ENCODE measurements at regions not wholly inside any gene's neighbourhood (a gene's known extent, or its start where the extent isn't known, plus 50 kb on each side); places are given as distances from the start of the nearest gene placed in this dataset.

DNA sequence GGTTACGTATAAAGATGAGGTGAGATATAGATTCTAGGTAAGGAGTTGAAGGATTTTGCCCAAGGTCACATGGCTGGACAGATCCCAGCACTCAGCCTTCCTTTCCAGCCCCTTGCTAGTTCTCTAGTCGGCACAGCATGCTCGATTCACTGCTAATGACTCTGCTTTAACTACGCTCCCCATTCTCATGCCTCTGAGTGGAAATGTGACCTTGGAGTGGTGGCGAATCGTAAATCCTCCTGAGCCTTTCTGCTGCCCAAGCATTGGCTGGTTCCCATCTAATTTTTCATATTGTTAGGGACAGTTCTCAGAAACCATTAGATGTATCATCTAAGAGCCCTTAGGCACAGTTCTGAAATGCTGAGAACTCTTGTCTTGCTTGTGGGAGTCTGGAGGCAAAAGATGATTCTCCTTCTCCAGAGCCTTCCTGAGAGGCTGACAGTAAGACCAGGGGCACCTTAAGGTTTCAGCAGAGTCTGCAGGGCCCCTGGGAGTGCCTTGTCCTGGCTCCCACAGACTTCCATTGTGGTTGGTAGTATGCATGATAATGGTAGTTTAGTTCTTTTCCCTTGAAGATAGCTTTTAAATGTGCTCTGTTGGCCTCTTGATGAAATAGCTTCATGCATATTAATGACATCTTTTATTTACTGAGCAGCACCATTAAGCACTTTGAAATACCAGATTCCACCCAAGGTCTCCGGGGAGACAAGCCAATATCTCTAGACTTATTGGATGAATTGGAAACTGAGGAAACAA lies 377.8 kb upstream of the SLC14A2 start:
- no peak for DNase-seq (ENCODE audit: low spot score)
- TF ChIP-seq, protein P1, sequence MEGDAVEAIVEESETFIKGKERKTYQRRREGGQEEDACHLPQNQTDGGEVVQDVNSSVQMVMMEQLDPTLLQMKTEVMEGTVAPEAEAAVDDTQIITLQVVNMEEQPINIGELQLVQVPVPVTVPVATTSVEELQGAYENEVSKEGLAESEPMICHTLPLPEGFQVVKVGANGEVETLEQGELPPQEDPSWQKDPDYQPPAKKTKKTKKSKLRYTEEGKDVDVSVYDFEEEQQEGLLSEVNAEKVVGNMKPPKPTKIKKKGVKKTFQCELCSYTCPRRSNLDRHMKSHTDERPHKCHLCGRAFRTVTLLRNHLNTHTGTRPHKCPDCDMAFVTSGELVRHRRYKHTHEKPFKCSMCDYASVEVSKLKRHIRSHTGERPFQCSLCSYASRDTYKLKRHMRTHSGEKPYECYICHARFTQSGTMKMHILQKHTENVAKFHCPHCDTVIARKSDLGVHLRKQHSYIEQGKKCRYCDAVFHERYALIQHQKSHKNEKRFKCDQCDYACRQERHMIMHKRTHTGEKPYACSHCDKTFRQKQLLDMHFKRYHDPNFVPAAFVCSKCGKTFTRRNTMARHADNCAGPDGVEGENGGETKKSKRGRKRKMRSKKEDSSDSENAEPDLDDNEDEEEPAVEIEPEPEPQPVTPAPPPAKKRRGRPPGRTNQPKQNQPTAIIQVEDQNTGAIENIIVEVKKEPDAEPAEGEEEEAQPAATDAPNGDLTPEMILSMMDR (IDR thresholded peaks at IDR 0.05; ENCODE audit: extremely low read depth, insufficient read depth, missing control alignments) = no peak
- in situ Hi-C loops (cut with MboI; ENCODE audit: low pct_unique_long_range_greater_than_20kb, low sequenced_read_pairs, unreplicated experiment) = no loop called here

DNA sequence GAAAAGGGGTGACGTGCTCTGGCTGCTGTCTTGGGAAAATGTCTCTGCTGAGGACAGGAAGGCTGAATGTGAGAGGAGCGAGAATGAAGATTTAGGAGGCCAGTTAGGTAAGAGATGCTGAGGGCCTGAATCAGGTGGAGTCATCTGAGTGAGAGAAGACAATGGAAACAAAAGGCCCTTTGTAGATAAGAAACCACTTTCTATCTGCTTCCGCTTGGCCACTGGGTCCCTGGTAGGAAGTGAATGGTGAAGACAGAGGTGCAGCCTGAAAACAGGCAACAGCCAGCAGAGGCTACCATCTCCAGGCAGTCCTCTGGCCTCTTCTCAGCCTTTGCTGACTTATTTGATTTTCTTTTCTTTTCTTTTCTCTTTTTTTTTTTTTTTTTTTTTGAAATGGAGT lies 374.0 kb upstream of the SLC14A2 start:
- in situ Hi-C loops (cut with MboI; ENCODE audit: low pct_unique_long_range_greater_than_20kb, low sequenced_read_pairs, unreplicated experiment) = no loop called here
- no peak for DNase-seq (ENCODE audit: low spot score)
- TF ChIP-seq, protein P1 (IDR thresholded peaks at IDR 0.05; ENCODE audit: extremely low read depth, insufficient read depth, missing control alignments) = no peak

DNA sequence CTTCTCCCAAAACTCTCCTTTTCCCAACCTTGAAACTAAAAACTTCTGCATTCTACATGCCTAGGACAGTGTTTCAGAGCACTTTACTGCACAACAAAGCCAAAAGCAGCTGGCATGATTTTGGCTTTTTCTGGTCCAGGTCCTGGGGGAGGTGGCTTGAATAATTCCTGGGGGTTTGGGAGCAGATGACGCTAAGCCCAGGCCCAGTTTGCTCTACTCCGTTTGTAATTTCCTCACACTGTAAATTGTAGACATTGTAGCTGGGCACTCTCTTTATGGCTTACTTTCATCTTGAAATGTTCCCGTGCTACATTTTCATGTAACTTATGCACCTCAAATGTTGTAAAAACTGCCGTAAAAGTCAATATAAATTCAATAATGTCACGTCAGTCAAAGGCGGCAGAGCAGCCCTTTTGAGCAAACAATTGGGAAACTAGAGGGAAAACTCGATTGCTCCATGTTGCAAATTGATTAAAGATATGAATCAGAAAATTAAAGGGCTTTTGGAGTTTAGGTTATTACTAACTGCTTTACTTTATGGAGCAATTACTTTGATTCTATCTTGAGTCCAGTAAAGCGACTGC lies 373.2 kb upstream of the SLC14A2 start:
- TF ChIP-seq, protein P1 (IDR thresholded peaks at IDR 0.05; ENCODE audit: extremely low read depth, insufficient read depth, missing control alignments) = no peak
- in situ Hi-C loops (cut with MboI; ENCODE audit: low pct_unique_long_range_greater_than_20kb, low sequenced_read_pairs, unreplicated experiment) = no loop called here
- no peak for DNase-seq (ENCODE audit: low spot score)

DNA sequence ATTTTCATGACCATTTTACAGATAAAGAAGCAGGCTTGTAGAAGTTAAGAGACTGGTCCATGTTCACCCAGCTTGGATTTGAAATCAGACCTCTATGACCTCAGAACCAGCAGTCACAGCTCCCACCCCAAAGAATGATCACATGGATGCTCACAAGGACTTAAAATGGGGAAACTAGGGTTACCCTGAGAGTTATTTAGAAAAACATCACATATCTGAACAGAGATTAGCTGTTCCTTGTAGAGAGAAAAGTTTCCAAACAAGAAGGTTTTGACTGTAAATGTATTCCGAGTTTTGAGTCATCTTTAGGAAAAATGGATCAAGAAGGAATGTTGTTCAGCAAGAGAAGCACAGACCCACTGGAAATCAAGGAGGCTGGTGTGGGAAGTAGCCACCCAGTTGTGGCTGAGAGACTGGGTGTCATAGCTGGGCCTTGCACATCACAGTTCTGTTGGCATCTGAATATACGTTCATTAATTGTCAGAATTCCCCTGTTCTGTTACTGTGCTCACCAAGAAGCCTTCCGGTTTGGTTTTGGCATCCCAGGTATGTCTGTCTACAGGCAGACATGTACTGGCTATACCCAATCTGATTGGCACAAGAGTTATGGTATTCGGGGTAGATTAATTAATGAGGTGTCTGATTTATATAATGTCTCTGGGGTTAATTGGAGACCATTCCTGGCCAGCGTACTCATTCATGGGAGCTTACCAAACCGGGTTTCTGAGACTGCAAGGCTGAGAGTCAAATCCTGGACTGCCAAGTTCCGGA lies 371.8 kb upstream of the SLC14A2 start:
- in situ Hi-C loops (cut with MboI; ENCODE audit: low pct_unique_long_range_greater_than_20kb, low sequenced_read_pairs, unreplicated experiment) = no loop called here
- TF ChIP-seq, protein P1 (IDR thresholded peaks at IDR 0.05; ENCODE audit: extremely low read depth, insufficient read depth, missing control alignments) = no peak
- DNase-seq (ENCODE audit: low spot score) = no peak

DNA sequence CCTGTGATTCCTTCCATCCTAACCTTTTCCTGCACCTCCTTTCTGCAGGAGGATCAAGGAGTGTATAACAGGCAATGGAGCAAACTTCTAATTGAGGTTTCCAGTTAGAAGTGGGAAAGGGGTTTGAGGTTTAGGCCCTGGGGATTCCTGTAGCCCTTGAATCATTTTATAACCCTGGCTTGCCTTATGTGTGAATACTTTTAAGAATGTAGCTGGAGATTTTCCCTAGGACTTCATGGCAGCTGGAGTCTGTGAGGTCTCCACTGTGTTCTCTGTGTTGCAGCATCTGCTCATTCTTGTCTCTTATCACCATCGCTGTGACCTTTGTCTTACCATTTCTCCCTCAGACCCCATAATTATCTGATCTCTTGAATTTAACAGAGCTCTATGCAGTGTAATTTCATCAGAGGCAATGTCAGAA lies 370.2 kb upstream of the SLC14A2 start:
- in situ Hi-C loops (cut with MboI; ENCODE audit: low pct_unique_long_range_greater_than_20kb, low sequenced_read_pairs, unreplicated experiment) = no loop called here
- TF ChIP-seq, protein P1 (IDR thresholded peaks at IDR 0.05; ENCODE audit: extremely low read depth, insufficient read depth, missing control alignments) = no peak
- DNase-seq (ENCODE audit: low spot score) = no peak

DNA sequence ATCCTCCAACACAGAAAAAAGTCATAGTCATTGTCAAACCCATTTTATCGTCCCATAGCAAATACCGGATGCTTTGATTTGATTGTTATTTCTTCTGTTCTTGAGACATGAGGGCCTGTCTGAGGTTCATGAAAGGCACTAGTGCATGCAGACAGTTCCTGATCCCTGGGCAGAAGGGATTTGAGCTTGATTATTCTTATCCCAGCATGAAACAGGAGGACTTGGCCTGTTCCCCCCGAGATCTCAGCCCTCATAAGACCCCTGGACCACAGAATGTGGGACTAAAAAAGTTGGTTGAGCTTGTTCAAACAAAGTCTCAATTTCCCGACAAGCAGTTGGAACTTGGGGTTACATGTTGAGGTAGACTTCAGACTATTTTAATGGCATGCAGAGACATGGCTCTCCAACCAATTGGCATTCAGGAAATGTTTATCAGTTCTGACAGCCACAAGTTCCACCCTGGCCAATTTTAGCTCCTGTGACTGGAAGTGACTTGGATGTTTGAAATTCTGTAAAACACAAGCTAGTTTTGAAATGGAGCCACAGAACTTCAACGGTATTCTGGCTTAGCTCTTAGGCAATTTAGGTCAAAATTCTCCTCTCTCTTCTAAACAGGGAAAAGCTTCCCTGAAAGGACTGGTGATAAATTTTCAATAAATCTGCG lies 366.9 kb upstream of the SLC14A2 start:
- no peak for DNase-seq (ENCODE audit: low spot score)
- TF ChIP-seq, protein P1 (IDR thresholded peaks at IDR 0.05; ENCODE audit: extremely low read depth, insufficient read depth, missing control alignments) = no peak
- in situ Hi-C loops (cut with MboI; ENCODE audit: low pct_unique_long_range_greater_than_20kb, low sequenced_read_pairs, unreplicated experiment) = no loop called here

Data from GM13977 (cell line).